Neural cell (in vitro differentiated cells): ENCODE measurements at regions not wholly inside any gene's neighbourhood (a gene's known extent, or its start where the extent isn't known, plus 50 kb on each side); places are given as distances from the start of the nearest gene placed in this dataset.

Experiments used
- H2AFZ ChIP-seq: fragments of 200-600, 300-800 bp; sonication (generic), shearing (Covaris generic); 2 replicates; pipeline ENCODE4 v1.6.0; 2014; ENCODE audit warnings: low read depth, mild to moderate bottlenecking, antibody characterized with exemption, low read length, moderate library complexity
- H3F3A ChIP-seq: fragments of 200-600 bp; shearing (Covaris generic); 2 replicates; pipeline ENCODE4 v1.6.1; 2016; ENCODE audit warnings: mild to moderate bottlenecking, moderate library complexity, mixed read lengths, antibody characterized with exemption, low read length; ENCODE audit not compliant: insufficient read depth, poor library complexity, severe bottlenecking
- H3K27ac ChIP-seq: fragments of 200-600, 300-800 bp; sonication (generic), shearing (Covaris generic); 2 replicates; pipeline ENCODE4 v1.5.1; 2014; ENCODE audit warnings: mild to moderate bottlenecking, low read length, moderate library complexity
- H3K27me3 ChIP-seq: fragments of 300-800, 200-600 bp; sonication (generic), shearing (Covaris generic); 2 replicates; pipeline ENCODE4 v1.6.0; 2014; ENCODE audit warnings: mild to moderate bottlenecking, low read depth, low read length, moderate library complexity; ENCODE audit not compliant: insufficient read depth
- H3K36me3 ChIP-seq: fragments of 300-800, 200-600 bp; sonication (generic), shearing (Covaris generic); 2 replicates; pipeline ENCODE4 v1.5.1; 2014; ENCODE audit warnings: mild to moderate bottlenecking, antibody characterized with exemption, low read length, moderate library complexity; ENCODE audit not compliant: insufficient read depth
- H3K4me2 ChIP-seq: fragments of 300-800, 200-600 bp; sonication (generic), shearing (Covaris generic); 2 replicates; pipeline ENCODE4 v1.6.0; 2014; ENCODE audit warnings: mild to moderate bottlenecking, low read length
- H3K4me3 ChIP-seq: fragments of 300-800, 200-600 bp; sonication (generic), shearing (Covaris generic); 2 replicates; pipeline ENCODE4 v1.5.1; 2014; ENCODE audit warnings: mild to moderate bottlenecking, low read length, moderate library complexity
- H3K79me2 ChIP-seq: fragments of 200-600 bp; shearing (Covaris generic); replicated peaks from 2 replicates; pipeline ENCODE4 v1.6.0; 2014; ENCODE audit warnings: mild to moderate bottlenecking, low read length, moderate library complexity; ENCODE audit not compliant: insufficient read depth
- H3K9ac ChIP-seq: fragments of 300-800, 200-600 bp; sonication (generic), shearing (Covaris generic); 2 replicates; pipeline ENCODE4 v1.6.1; 2016; ENCODE audit warnings: mild to moderate bottlenecking, low read length, mixed read lengths
- H3K9me2 ChIP-seq: fragments of 200-600 bp; shearing (Covaris generic); 2 replicates; pipeline ENCODE4 v1.6.1; 2016; ENCODE audit warnings: mild to moderate bottlenecking, low read length, mixed read lengths; ENCODE audit not compliant: insufficient read depth
- H3K9me3 ChIP-seq: fragments of 200-600, 300-800 bp; sonication (generic), shearing (Covaris generic); 2 replicates; pipeline ENCODE4 v1.6.1; 2016; ENCODE audit warnings: mild to moderate bottlenecking, mixed run types, low read length, moderate library complexity, mixed read lengths
- H4K20me1 ChIP-seq: fragments of 200-600 bp; shearing (Covaris generic); 2 replicates; pipeline ENCODE4 v1.6.1; 2016; ENCODE audit warnings: mild to moderate bottlenecking, mixed run types; ENCODE audit not compliant: insufficient read depth
- CTCF ChIP-seq: fragments of 450-650 bp; IDR thresholded peaks from 2 replicates; pipeline ENCODE4 v1.5.1; 2014; ENCODE audit warnings: antibody characterized with exemption, mild to moderate bottlenecking, moderate library complexity; ENCODE audit not compliant: poor library complexity, severe bottlenecking
- EP300 ChIP-seq: fragments of 450-650 bp; conservative IDR thresholded peaks from 2 replicates; pipeline ENCODE4 v1.6.1; 2014; ENCODE audit warnings: antibody characterized with exemption, mild to moderate bottlenecking, moderate library complexity; ENCODE audit not compliant: poor library complexity, severe bottlenecking
- MXI1 ChIP-seq: fragments of 450-650 bp; conservative IDR thresholded peaks from 2 replicates; pipeline ENCODE4 v1.6.1; 2014; ENCODE audit warnings: antibody characterized with exemption, mild to moderate bottlenecking; ENCODE audit not compliant: poor library complexity, severe bottlenecking
- RAD21 ChIP-seq: fragments of 450-650 bp; conservative IDR thresholded peaks from 2 replicates; pipeline ENCODE4 v1.6.1; 2014; ENCODE audit warnings: antibody characterized with exemption, mild to moderate bottlenecking, moderate library complexity
- REST ChIP-seq: IDR thresholded peaks from 2 replicates; pipeline ENCODE4 v1.6.1; 2012; ENCODE audit warnings: borderline replicate concordance
- TAF1 ChIP-seq: IDR thresholded peaks from 2 replicates; pipeline ENCODE4 v1.6.1; 2012; ENCODE audit warnings: low read depth

- Histone ChIP-seq H3F3A (no peaks in the 10 kb centered on the region), H3K4me3 (no peak overlapping the region), H3K9me2 (no peaks in the 10 kb centered on the region), H3K79me2 (no peaks in the 10 kb centered on the region), H4K20me1 (no peaks in the 10 kb centered on the region), H3K9me3 (no peaks in the 10 kb centered on the region), H2AFZ (no peak overlapping the region), H3K36me3 (no peaks in the 10 kb centered on the region), H3K27ac (no peak overlapping the region), H3K4me2 (no peak overlapping the region), H3K9ac (no peak overlapping the region), H3K27me3 (no peaks in the 10 kb centered on the region)
- TF ChIP-seq RAD21 (no peak), CTCF (no peak), EP300 (no peak)
These were observed 126.1 kb upstream of the CARMIL1 start for GRCh38 chr6:25153079-25153478.

- no peaks in the 10 kb centered on the region for H3K9me3 ChIP-seq
- TF ChIP-seq EP300 (no peak), RAD21 (no peak), CTCF (no peak), REST (no peak), TAF1 (no peak), MXI1 (no peak)
- H2AFZ ChIP-seq = no peak overlapping the region
These were observed 125.1 kb upstream of the CARMIL1 start for GRCh38 chr6:25154034-25154596.

More at GRCh38 chr6:25154034-25154596, 125.1 kb upstream of the CARMIL1 start:
- no peaks in the 10 kb centered on the region for H3K9me2 ChIP-seq
- H3K79me2 ChIP-seq = no peaks in the 10 kb centered on the region
- no peak overlapping the region for H3K4me2 ChIP-seq
- no peaks in the 10 kb centered on the region for H3K36me3 ChIP-seq
- H3K9ac ChIP-seq = no peak overlapping the region
- H3K27me3 ChIP-seq = no peaks in the 10 kb centered on the region
- no peaks in the 10 kb centered on the region for H4K20me1 ChIP-seq
- H3K4me3 ChIP-seq = no peak overlapping the region
- H3K27ac ChIP-seq = no peak overlapping the region
- H3F3A ChIP-seq = no peaks in the 10 kb centered on the region
